ENCODE measurements at regions not wholly inside any gene's neighbourhood (a gene's known extent, or its start where the extent isn't known, plus 50 kb on each side); places are given as distances from the start of the nearest gene placed in this dataset.
"Not testable (repeated sequence)": the region's sequence is repeated elsewhere in the genome, so short reads cannot be mapped to it uniquely, and the experiment has no call there.

DNA sequence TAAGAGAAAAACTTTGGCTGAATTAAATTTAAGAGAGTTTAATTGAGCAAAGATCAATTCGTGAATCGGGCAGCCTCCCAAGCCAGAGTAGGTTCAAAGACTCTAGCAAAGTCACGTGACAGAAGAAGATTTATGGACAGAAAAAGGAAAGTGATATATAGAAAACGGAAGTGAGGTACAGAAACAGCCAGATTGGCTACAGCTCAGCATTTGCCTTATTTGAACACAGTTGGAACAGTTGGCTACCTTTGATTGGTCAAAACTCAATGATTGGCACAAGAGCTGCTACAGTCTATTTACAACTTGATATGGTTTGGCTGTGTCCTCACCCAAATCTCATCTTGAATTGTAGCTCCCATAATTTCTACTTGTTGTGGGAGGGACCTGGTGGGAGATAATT lies 102.6 kb downstream of the PLG start:
- ATAC-seq (ENCODE audit: low read depth in 2 of 2) (no peak), DNase-seq (no peak)
- Mint-ChIP-seq H3K4me1 (no peaks in the 10 kb centered on the region), H3K4me3 (no peak overlapping the region), H3K36me3 (no peaks in the 10 kb centered on the region), H3K27ac (no peak overlapping the region), H3K27me3 (peaks cover 0 to 4% (median 0%) of the 10 kb centered on the region in 3 donors), H3K9me3 (peaks cover 0 to 5% (median 3%) of the 10 kb centered on the region in 7 donors)

DNA sequence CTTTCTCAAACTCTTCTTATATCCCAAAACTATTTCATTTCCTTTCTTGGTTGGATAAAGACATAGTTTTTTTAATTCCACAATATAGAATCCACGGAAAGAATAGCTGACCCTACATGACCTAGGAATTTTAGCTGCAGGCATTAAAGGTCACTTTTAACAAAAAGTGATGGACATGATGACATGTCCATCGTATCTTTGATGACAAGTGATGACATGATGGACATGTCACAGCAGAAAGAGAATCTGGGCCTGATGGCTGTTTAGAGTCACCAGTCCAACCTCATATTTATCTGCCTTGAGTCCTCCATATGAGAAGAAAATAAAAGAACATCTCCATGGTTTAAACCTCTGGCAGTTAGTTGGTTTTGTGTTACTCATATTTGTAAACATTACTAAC lies 106.2 kb downstream of the PLG start:
- Mint-ChIP-seq H3K4me3 (no peak overlapping the region), H3K36me3 (no peaks in the 10 kb centered on the region), H3K27me3 (no peaks in the 10 kb centered on the region), H3K4me1 (no peaks in the 10 kb centered on the region), H3K27ac (no peak overlapping the region), H3K9me3 (peaks cover 0 to 4% (median 0%) of the 10 kb centered on the region in 7 donors)
- no peak for ATAC-seq (ENCODE audit: low read depth in 2 of 2)
- DNase-seq: no peak

DNA sequence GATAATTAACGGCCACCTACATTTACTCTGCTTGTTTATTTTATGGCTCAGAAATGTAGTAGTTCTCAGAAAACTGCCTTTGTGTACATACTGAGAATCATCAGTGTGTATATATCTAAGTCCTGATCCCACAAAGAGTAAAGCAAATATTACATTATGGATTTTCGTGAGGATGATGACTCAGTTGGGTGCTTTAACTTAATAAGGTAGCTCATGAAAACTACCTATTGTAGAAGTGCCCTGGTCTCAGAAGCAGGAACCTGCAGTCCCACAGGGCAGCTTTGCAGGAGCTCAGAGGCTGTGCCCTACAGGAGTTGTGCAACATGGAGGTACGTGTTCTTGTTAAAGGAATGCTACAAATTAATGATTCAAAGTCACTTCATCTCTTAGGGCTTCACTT lies 108.2 kb downstream of the PLG start:
- no peak for DNase-seq
- Mint-ChIP-seq H3K27me3 (peaks cover 0 to 4% (median 0%) of the 10 kb centered on the region in 3 donors), H3K4me3 (no peak overlapping the region), H3K27ac (no peak overlapping the region), H3K9me3 (peaks cover 0 to 4% (median 0%) of the 10 kb centered on the region in 7 donors), H3K4me1 (no peaks in the 10 kb centered on the region), H3K36me3 (no peaks in the 10 kb centered on the region)
- no peak for ATAC-seq (ENCODE audit: low read depth in 2 of 2)

DNA sequence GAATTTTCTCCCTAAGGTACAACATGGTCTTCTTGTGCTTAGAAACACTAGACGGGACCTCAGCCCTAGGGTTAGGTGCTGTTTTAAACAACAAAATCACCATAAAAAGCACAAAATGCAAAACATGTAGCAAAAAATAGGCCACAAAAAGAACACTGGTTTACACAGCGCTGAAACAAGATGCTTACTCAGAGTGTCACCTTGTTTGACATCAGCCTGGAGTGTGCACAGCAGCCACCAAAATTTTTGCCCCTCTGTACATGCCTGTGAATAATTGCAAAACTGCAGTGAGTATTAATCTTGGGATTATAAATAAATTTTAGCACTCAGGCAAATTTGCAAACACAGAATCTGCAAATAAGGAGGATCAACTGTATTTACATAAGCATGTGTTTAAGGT lies 110.1 kb downstream of the PLG start:
- Mint-ChIP-seq H3K27ac (no peak overlapping the region), H3K4me3 (no peak overlapping the region), H3K27me3 (peaks cover 0 to 4% (median 0%) of the 10 kb centered on the region in 3 donors), H3K36me3 (no peaks in the 10 kb centered on the region), H3K9me3 (peaks cover 0 to 2% (median 0%) of the 10 kb centered on the region in 7 donors), H3K4me1 (no peaks in the 10 kb centered on the region)
- ATAC-seq (ENCODE audit: low read depth in 2 of 2) (no peak), DNase-seq (no peak)

DNA sequence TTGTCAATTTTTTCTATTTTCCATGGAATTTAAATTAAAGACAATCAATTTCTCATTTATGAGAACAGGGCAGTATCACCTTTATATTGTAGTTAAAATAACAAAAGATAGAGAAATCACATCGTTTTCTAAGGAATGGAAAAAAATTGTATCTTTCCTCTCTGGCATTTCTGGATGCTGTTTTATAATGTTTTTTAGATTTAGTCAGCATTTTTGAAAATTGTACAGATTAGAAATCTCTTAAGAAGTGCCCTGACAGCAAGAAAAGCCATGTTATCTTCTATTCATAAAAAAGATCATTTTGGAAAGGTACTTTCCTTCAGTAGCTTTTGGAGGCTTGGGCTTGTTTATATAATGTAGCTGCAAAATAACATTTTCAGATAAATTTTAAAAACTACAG lies 116.9 kb downstream of the PLG start:
- no peak overlapping the region for H3K4me3 Mint-ChIP-seq
- H3K36me3 Mint-ChIP-seq: peaks cover 0 to 7% of the 10 kb centered on the region in 2 donors
- no peak for ATAC-seq (ENCODE audit: low read depth in 2 of 2)
- peaks cover 0 to 25% (median 16%) of the 10 kb centered on the region in 7 donors for H3K9me3 Mint-ChIP-seq
- H3K27me3 Mint-ChIP-seq: peaks cover 0 to 4% (median 0%) of the 10 kb centered on the region in 3 donors
- no peak for DNase-seq
- no peaks in the 10 kb centered on the region for H3K4me1 Mint-ChIP-seq
- no peak overlapping the region for H3K27ac Mint-ChIP-seq

DNA sequence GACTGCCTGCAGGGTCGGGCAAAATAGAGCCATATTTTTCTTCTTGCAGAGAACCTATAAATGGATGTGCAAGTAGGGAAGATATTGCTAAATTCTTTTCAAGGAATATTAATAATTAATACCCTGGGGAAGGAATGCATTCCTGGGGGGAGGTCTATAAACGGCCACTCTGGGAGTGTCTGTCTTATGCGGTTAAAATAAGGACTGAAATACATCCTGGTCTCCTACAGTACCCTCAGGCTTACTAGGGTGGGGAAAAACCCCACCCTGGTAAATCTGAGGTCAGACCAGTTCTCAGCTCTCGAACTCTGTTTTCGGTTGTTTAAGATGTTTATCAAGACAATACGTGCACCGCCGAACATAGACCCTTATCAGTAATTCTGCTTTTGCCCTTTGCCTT lies 118.6 kb downstream of the PLG start:
- H3K36me3 Mint-ChIP-seq; H3K4me1 Mint-ChIP-seq; DNase-seq; ATAC-seq (ENCODE audit: low read depth in 2 of 2); H3K27ac Mint-ChIP-seq; H3K4me3 Mint-ChIP-seq; H3K27me3 Mint-ChIP-seq: not testable (repeated sequence)
- H3K9me3 Mint-ChIP-seq: peaks cover 0 to 25% (median 16%) of the 10 kb centered on the region in 7 donors

DNA sequence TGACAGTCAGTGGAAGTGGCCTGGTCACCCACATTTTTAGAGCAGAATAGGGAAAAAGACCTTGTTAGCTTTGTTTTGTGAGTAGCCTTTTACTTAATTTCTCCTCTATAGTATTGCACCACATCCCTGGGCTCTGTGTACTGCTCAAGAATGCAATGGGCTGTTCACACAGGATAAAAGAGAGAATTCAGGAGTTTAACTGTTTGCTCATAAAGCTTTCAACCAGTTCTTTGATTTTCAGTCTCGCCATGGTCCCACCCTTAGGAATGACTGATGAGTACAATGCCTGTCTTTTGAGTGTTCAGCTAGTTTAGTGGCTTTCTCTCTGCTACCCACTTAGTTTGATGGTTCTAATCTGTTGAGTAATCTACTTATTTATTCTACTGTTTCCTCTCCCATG lies 129.7 kb downstream of the PLG start:
- Mint-ChIP-seq H3K27me3 (no peaks in the 10 kb centered on the region), H3K27ac (no peak overlapping the region), H3K4me1 (no peaks in the 10 kb centered on the region), H3K4me3 (no peak overlapping the region), H3K9me3 (peaks cover 0 to 3% (median 0%) of the 10 kb centered on the region in 7 donors), H3K36me3 (no peaks in the 10 kb centered on the region)
- ATAC-seq (ENCODE audit: low read depth in 2 of 2) (no peak), DNase-seq (no peak)

DNA sequence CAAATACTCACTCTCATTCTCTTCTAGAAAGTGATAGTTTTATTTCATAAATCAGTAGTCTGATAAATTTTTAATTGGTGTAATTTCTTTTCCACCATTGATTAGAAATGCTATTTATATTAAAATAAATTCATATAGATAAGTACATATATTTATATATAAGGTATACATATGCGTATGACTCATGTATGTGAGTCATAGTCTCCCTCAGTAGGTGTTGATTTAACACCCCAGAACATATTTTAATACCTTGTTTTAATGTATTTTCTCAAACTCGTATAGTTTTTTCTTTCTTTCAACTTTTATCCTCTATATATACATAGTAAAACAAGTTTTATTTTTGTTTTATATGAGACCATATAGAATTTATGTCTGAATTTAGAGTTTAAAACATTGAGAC lies 130.4 kb downstream of the PLG start:
- ATAC-seq (ENCODE audit: low read depth in 2 of 2) (no peak), DNase-seq (no peak)
- Mint-ChIP-seq H3K27ac (no peak overlapping the region), H3K4me3 (no peak overlapping the region), H3K36me3 (no peaks in the 10 kb centered on the region), H3K4me1 (no peaks in the 10 kb centered on the region), H3K9me3 (peaks cover 0 to 3% (median 0%) of the 10 kb centered on the region in 7 donors), H3K27me3 (no peaks in the 10 kb centered on the region)

DNA sequence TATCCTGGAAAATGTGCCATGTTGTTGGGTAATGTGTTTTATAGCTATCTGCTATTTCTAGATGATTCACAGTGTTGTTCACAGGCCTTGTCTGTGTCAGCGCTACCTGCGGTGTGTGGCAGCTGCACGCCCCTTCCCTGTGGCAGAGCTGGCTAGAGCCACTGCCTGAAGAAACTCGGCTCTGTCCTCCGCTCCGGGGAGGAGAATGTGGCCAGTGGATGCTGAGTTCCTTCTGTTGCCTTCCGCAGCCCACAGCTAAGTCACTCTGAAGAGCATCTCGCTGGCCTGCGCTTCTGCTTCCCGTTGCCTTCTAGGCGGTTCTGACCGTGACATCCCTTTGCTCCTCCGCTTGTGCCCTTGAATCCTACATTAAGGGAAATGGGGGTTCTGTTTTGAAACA lies 135.1 kb downstream of the PLG start:
- Mint-ChIP-seq H3K27me3 (no peaks in the 10 kb centered on the region), H3K4me3 (no peak overlapping the region), H3K9me3 (peaks cover 0 to 2% (median 0%) of the 10 kb centered on the region in 7 donors), H3K4me1 (no peaks in the 10 kb centered on the region), H3K27ac (no peak overlapping the region), H3K36me3 (no peaks in the 10 kb centered on the region)
- DNase-seq (no peak), ATAC-seq (ENCODE audit: low read depth in 2 of 2) (no peak)

DNA sequence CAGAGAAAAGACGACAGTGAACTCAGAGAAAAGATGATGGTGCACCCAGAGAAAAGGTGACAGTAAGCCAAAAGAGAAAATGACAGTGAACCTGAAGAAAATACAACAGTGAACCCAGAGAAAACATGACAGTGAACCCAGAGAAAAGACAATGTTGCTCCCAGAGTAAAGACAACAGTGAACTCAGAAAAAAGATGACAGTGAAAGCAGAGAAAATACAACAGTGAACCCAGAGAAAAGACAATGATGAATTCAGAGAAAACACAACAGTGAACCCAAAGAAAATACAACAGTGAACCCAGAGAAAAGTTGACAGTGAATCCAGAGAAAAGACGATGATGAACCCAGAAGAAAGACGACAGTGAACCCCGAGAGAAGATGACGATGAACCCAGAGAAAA lies 140.5 kb upstream of the MAP3K4 start:
- Mint-ChIP-seq H3K4me1 (no peaks in the 10 kb centered on the region), H3K36me3 (no peaks in the 10 kb centered on the region), H3K27me3 (no peaks in the 10 kb centered on the region), H3K27ac (no peak overlapping the region), H3K4me3 (no peak overlapping the region), H3K9me3 (no peaks in the 10 kb centered on the region)
- DNase-seq (no peak), ATAC-seq (ENCODE audit: low read depth in 2 of 2) (no peak)

DNA sequence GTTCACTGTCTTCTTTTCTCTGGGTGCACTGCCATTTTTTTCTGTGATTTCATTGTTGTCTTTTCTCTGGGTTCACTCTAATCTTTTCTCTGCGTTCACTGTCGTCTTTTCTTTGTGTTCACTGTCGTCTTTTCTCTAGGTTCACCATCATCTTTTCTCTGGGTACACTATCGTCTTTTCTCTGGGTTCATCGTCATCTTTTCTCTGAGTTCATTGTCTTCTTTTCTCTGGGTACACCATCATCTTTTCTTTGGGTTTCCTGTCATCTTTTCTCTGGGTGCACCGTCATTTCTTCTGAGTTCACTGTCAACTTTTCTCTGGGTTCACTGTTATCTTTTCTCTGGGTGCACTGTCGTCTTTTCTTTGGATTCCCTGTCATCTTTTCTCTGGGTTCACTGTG lies 137.6 kb upstream of the MAP3K4 start:
- DNase-seq: no peak
- no peak overlapping the region for H3K4me3 Mint-ChIP-seq
- no peaks in the 10 kb centered on the region for H3K27me3 Mint-ChIP-seq
- ATAC-seq (ENCODE audit: low read depth in 2 of 2): no peak
- H3K27ac Mint-ChIP-seq: no peak overlapping the region
- no peaks in the 10 kb centered on the region for H3K4me1 Mint-ChIP-seq
- no peaks in the 10 kb centered on the region for H3K36me3 Mint-ChIP-seq
- H3K9me3 Mint-ChIP-seq: no peaks in the 10 kb centered on the region

DNA sequence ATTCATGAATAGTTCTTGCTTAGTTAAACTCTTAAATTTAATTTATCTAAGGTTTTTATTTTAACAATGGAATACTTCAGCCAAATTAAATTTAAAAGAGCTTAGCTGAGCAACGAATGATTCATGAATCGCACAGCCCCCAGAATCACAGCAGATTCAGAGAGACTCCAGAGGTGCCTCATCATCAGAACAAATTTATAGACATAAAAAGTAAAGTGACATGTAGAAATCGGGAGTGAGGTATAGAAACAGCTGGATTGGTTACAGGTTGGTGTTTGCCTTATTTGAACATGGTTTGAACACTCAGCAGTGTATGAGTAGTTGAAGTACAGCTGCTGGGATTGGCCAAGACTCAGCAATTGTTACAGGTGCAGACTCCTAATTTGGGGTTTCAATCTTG lies 132.7 kb upstream of the MAP3K4 start:
- Mint-ChIP-seq H3K9me3 (peaks cover 0 to 2% (median 0%) of the 10 kb centered on the region in 7 donors), H3K36me3 (no peaks in the 10 kb centered on the region), H3K27me3 (no peaks in the 10 kb centered on the region), H3K4me3 (no peak overlapping the region), H3K4me1 (no peaks in the 10 kb centered on the region), H3K27ac (no peak overlapping the region)
- ATAC-seq (ENCODE audit: low read depth in 2 of 2) (no peak), DNase-seq (no peak)

DNA sequence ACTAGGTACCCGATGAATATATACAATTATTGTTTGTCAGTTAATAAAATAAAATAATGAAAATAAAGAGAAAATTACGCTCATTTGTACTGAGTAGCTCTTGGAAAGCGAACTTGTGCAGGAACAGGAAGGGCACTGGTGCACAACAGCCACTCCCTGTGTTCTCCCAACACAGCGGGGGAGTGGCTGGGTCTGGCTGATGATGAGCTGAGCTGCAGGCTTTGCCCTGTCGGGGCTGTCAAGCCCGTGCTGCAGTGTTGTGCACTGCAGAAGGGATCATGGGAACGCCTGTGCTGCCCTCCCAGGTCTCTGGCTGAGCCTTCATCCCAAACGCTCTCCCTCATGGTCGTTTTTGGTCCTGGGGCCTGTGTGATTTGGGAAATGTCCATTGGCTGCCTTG lies 131.7 kb upstream of the MAP3K4 start:
- ATAC-seq (ENCODE audit: low read depth in 2 of 2): no peak
- Mint-ChIP-seq H3K4me3 (no peak overlapping the region), H3K9me3 (peaks cover 0 to 6% (median 0%) of the 10 kb centered on the region in 7 donors), H3K36me3 (no peaks in the 10 kb centered on the region), H3K4me1 (no peaks in the 10 kb centered on the region), H3K27me3 (no peaks in the 10 kb centered on the region), H3K27ac (no peak overlapping the region)
- no peak for DNase-seq

DNA sequence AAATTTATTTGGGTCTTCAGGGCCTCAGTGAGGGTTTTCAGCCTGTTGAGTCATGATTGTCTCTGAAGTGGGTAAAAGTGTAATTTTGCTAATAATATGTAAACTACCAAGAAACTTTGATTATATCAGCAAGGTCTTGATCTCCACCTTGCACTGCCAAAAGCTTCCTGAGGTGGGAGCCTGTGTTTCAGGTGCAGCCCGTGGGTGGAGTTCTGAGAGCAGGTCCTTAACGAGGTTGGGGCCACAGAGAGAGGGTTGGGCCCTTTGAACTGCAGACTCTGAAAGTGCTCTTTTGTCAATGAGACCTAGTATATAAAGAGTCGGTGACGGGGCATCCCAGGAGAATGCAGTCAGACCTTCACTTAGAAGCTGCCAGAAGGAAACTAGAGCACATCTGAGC lies 129.7 kb upstream of the MAP3K4 start:
- DNase-seq (no peak), ATAC-seq (ENCODE audit: low read depth in 2 of 2) (no peak)
- Mint-ChIP-seq H3K27me3 (no peaks in the 10 kb centered on the region), H3K9me3 (peaks cover 0 to 11% (median 3%) of the 10 kb centered on the region in 7 donors), H3K4me3 (no peak overlapping the region), H3K27ac (no peak overlapping the region), H3K4me1 (no peaks in the 10 kb centered on the region), H3K36me3 (no peaks in the 10 kb centered on the region)

DNA sequence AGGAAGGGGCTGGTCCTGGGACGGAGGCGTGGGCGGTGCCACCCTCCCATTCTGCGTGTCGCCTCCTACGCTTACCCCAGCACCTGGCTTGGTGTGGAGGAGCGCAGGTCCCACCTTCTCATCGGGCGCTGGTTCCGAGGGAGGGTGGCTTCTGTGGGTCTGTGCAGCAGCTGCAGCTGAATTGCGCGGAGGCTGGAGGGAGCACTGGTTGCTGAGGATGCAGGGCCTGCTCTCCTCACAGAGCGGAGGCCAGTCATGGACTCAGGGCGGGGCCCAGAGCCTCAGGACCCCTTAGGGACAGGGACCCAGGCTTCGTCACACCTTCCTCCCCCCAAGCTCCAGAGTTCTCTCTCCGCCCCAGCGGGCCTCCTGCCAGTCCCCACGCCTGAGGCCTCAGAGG lies 127.8 kb upstream of the MAP3K4 start:
- ATAC-seq (ENCODE audit: low read depth in 2 of 2) (no peak), DNase-seq (no peak)
- Mint-ChIP-seq H3K36me3 (no peaks in the 10 kb centered on the region), H3K9me3 (peaks cover 0 to 12% (median 3%) of the 10 kb centered on the region in 7 donors), H3K4me3 (no peak overlapping the region), H3K27ac (no peak overlapping the region), H3K27me3 (no peaks in the 10 kb centered on the region), H3K4me1 (no peaks in the 10 kb centered on the region)

All from naive B cell (primary cell).